Ishikawa (cell line): ENCODE measurements at regions not wholly inside any gene's neighbourhood (a gene's known extent, or its start where the extent isn't known, plus 50 kb on each side); places are given as distances from the start of the nearest gene placed in this dataset.

Source experiments
- CEBPB ChIP-seq: IDR thresholded peaks from 2 replicates; pipeline ENCODE4 v1.6.1; 2012
- CREB1 ChIP-seq: IDR thresholded peaks from 2 replicates; pipeline ENCODE4 v1.6.1; 2012; ENCODE audit warnings: low read depth
- EGR1 ChIP-seq: IDR thresholded peaks from 2 replicates; pipeline ENCODE4 v1.6.1; 2012
- EP300 ChIP-seq: IDR thresholded peaks from 2 replicates; pipeline ENCODE4 v1.6.1; 2012; ENCODE audit warnings: borderline replicate concordance
- FOXM1 ChIP-seq: IDR thresholded peaks from 2 replicates; pipeline ENCODE4 v1.6.1; 2012; ENCODE audit warnings: low read depth, borderline replicate concordance
- MAX ChIP-seq: IDR thresholded peaks from 2 replicates; pipeline ENCODE4 v1.6.1; 2012
- NFIC ChIP-seq: IDR thresholded peaks from 2 replicates; pipeline ENCODE4 v1.6.1; 2012
- RAD21 ChIP-seq: IDR thresholded peaks from 2 replicates; pipeline ENCODE4 v1.6.1; 2012; ENCODE audit warnings: low read depth
- REST ChIP-seq: IDR thresholded peaks from 2 replicates; pipeline ENCODE4 v1.6.1; 2012; ENCODE audit warnings: low read depth, mild to moderate bottlenecking
- TAF1 ChIP-seq: IDR thresholded peaks from 2 replicates; pipeline ENCODE4 v1.6.1; 2012; ENCODE audit warnings: low read depth, mild to moderate bottlenecking
- TCF12 ChIP-seq: IDR thresholded peaks from 2 replicates; pipeline ENCODE4 v1.6.1; 2012; ENCODE audit warnings: low read depth
- TEAD4 ChIP-seq: IDR thresholded peaks from 2 replicates; pipeline ENCODE4 v1.6.1; 2012
- USF1 ChIP-seq: IDR thresholded peaks from 2 replicates; pipeline ENCODE4 v1.6.1; 2012
- YY1 ChIP-seq: IDR thresholded peaks from 2 replicates; pipeline ENCODE4 v1.6.1; 2012; ENCODE audit warnings: low read depth
- ZBTB7A ChIP-seq: IDR thresholded peaks from 2 replicates; pipeline ENCODE4 v1.6.1; 2012; ENCODE audit warnings: low read depth

- TF ChIP-seq TEAD4 (no peak), ZBTB7A (no peak), FOXM1 (no peak), MAX (no peak), YY1 (no peak), REST (no peak), TCF12 (no peak), TAF1 (no peak), EP300 (no peak), NFIC (no peak), CREB1 (no peak), CEBPB (no peak)
Observed at GRCh38 chr5:60493372-60493771, 206.6 kb downstream of the DEPDC1B start.

DNA sequence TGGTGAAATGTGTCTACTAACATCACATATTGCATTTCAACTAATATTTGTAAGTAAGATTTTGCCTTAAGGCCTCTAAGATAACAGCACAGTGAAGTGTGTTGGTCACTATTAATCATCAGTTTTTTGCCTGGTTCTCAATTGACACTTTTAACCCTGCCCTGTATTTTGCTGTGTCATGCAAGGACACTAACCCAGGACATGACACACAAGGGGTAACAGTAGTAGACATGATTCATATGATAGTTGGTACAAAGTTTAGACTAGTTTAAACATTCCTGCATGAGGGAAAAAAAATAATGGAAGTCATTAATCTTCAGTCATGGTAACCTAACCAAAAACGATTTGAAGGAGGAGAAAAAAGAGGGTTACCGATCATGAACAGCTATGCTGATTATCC is 207.0 kb downstream of the DEPDC1B start:
- no peak for TF ChIP-seq USF1

- TF ChIP-seq YY1 (no peak), USF1 (no peak), CREB1 (no peak), ZBTB7A (no peak), EP300 (no peak), MAX (no peak), RAD21 (no peak), FOXM1 (no peak)
Observed at GRCh38 chr5:60490597-60491166, 209.3 kb downstream of the DEPDC1B start.

GRCh38 chr5:60489856-60490255 is 210.1 kb downstream of the DEPDC1B start:
- TF ChIP-seq EP300 (no peak), EGR1 (no peak), TCF12 (no peak), YY1 (no peak), MAX (no peak), CEBPB (no peak), TAF1 (no peak), REST (no peak), RAD21 (no peak), CREB1 (no peak), ZBTB7A (no peak), USF1 (no peak), TEAD4 (no peak), NFIC (no peak), FOXM1 (no peak)

GRCh38 chr5:60489377-60489776 is 210.6 kb downstream of the DEPDC1B start:
- TF ChIP-seq TEAD4 = no peak
- TF ChIP-seq RAD21 = no peak
- no peak for TF ChIP-seq USF1
- TF ChIP-seq TCF12 = no peak
- no peak for TF ChIP-seq MAX
- no peak for TF ChIP-seq FOXM1
- no peak for TF ChIP-seq REST
- TF ChIP-seq YY1 = no peak
- no peak for TF ChIP-seq EGR1
- TF ChIP-seq EP300 = no peak
- TF ChIP-seq NFIC = no peak
- TF ChIP-seq CREB1 = no peak
- TF ChIP-seq ZBTB7A = no peak
- no peak for TF ChIP-seq TAF1
- no peak for TF ChIP-seq CEBPB
